Cardiac muscle cell (in vitro differentiated cells and primary cell): ENCODE measurements at regions not wholly inside any gene's neighbourhood (a gene's known extent, or its start where the extent isn't known, plus 50 kb on each side); places are given as distances from the start of the nearest gene placed in this dataset.

Experiments used
- DNase-seq, 2 donors: peaks; one replicate each; pipeline versions ENCODE4 v3.0.0 to v3.0.0-alpha.2; 2010 to 2017; ENCODE audit warnings: low read depth in 1 of 2, low spot score in 1 of 2
- H3K27ac ChIP-seq: fragments of 200-600 bp; sonication (generic); 2 replicates; pipeline ENCODE4 v1.5.1; 2016
- H3K27me3 ChIP-seq: fragments of 200-600 bp; sonication (generic); 2 replicates; pipeline ENCODE4 v1.6.0; 2016; ENCODE audit warnings: control low read depth
- H3K36me3 ChIP-seq: fragments of 200-600 bp; sonication (generic); 2 replicates; pipeline ENCODE4 v1.5.1; 2016; ENCODE audit warnings: control low read depth
- H3K4me1 ChIP-seq: fragments of 200-600 bp; sonication (generic); 2 replicates; pipeline ENCODE4 v1.8.1; 2017; ENCODE audit warnings: low read depth, mild to moderate bottlenecking, mixed run types
- H3K4me3 ChIP-seq: fragments of 200-600 bp; sonication (generic); 2 replicates; pipeline ENCODE4 v1.5.1; 2016; ENCODE audit warnings: mild to moderate bottlenecking
- H3K9me3 ChIP-seq: fragments of 200-600 bp; sonication (generic); 2 replicates; pipeline ENCODE4 v1.5.1; 2017; ENCODE audit warnings: low read depth, mild to moderate bottlenecking, control low read depth
- CTCF ChIP-seq: IDR thresholded peaks from 2 replicates; pipeline ENCODE4 v1.5.1; 2012; ENCODE audit warnings: low read depth, mild to moderate bottlenecking, low read length

- Histone ChIP-seq H3K36me3 (no peaks in the 10 kb centered on the region), H3K4me1 (no peaks in the 10 kb centered on the region), H3K4me3 (no peak overlapping the region), H3K27me3 (no peaks in the 10 kb centered on the region), H3K27ac (no peak overlapping the region), H3K9me3 (no peaks in the 10 kb centered on the region)
- no peak for TF ChIP-seq CTCF
- peak in 1 of 2 donors; percentile 7 for DNase-seq
These were observed 296.7 kb upstream of the PTBP2 start for GRCh38 chr1:96424877-96425276.

- no peaks in the 10 kb centered on the region for H3K9me3 ChIP-seq
- no peak for DNase-seq
- TF ChIP-seq CTCF = no peak
- H3K27ac ChIP-seq = no peak overlapping the region
- no peaks in the 10 kb centered on the region for H3K4me1 ChIP-seq
- H3K36me3 ChIP-seq = no peaks in the 10 kb centered on the region
- no peaks in the 10 kb centered on the region for H3K27me3 ChIP-seq
- H3K4me3 ChIP-seq = no peak overlapping the region
These were observed 296.0 kb upstream of the PTBP2 start for GRCh38 chr1:96425382-96426129.

GRCh38 chr1:96427616-96428015 is 294.0 kb upstream of the PTBP2 start:
- Histone ChIP-seq H3K4me1 (no peaks in the 10 kb centered on the region), H3K27ac (no peak overlapping the region), H3K27me3 (no peaks in the 10 kb centered on the region), H3K36me3 (no peaks in the 10 kb centered on the region), H3K4me3 (no peak overlapping the region), H3K9me3 (no peaks in the 10 kb centered on the region)
- DNase-seq = no peak
- TF ChIP-seq CTCF = no peak

- H3K27ac ChIP-seq = no peak overlapping the region
These were observed 276.3 kb upstream of the PTBP2 start for GRCh38 chr1:96445302-96445701.

GRCh38 chr1:96464066-96464465 is 257.5 kb upstream of the PTBP2 start:
- Histone ChIP-seq H3K4me1 (no peaks in the 10 kb centered on the region), H3K27ac (no peak overlapping the region), H3K4me3 (no peak overlapping the region), H3K9me3 (no peaks in the 10 kb centered on the region), H3K36me3 (no peaks in the 10 kb centered on the region), H3K27me3 (no peaks in the 10 kb centered on the region)
- DNase-seq = no peak
- TF ChIP-seq CTCF = no peak

More at GRCh38 chr1:96445302-96445701, 276.3 kb upstream of the PTBP2 start:
- peak in 1 of 2 donors; percentile 7 for DNase-seq
- no peak overlapping the region for H3K4me3 ChIP-seq
- no peaks in the 10 kb centered on the region for H3K36me3 ChIP-seq
- no peaks in the 10 kb centered on the region for H3K4me1 ChIP-seq
- no peaks in the 10 kb centered on the region for H3K9me3 ChIP-seq
- no peaks in the 10 kb centered on the region for H3K27me3 ChIP-seq
- TF ChIP-seq CTCF = no peak
